Dedifferentiated amniotic fluid mesenchymal stem cell (primary cell): ENCODE measurements at regions not wholly inside any gene's neighbourhood (a gene's known extent, or its start where the extent isn't known, plus 50 kb on each side); places are given as distances from the start of the nearest gene placed in this dataset.
A peak's percentile ranks its signal among the peaks of the same experiment; 100 is the strongest.
"Not testable (repeated sequence)": the region's sequence is repeated elsewhere in the genome, so short reads cannot be mapped to it uniquely, and the experiment has no call there.

Experiments used
- DNase-seq: peaks from one replicate; pipeline ENCODE4 v3.0.0-alpha.2; 2016; ENCODE audit errors: extremely low spot score

GRCh38 chr2:2644751-2645150 is 313.7 kb upstream of the MYT1L start:
- not testable (repeated sequence) for DNase-seq

- DNase-seq, result no peak
Observed at GRCh38 chr2:2644040-2644439, 313.0 kb upstream of the MYT1L start.

DNA sequence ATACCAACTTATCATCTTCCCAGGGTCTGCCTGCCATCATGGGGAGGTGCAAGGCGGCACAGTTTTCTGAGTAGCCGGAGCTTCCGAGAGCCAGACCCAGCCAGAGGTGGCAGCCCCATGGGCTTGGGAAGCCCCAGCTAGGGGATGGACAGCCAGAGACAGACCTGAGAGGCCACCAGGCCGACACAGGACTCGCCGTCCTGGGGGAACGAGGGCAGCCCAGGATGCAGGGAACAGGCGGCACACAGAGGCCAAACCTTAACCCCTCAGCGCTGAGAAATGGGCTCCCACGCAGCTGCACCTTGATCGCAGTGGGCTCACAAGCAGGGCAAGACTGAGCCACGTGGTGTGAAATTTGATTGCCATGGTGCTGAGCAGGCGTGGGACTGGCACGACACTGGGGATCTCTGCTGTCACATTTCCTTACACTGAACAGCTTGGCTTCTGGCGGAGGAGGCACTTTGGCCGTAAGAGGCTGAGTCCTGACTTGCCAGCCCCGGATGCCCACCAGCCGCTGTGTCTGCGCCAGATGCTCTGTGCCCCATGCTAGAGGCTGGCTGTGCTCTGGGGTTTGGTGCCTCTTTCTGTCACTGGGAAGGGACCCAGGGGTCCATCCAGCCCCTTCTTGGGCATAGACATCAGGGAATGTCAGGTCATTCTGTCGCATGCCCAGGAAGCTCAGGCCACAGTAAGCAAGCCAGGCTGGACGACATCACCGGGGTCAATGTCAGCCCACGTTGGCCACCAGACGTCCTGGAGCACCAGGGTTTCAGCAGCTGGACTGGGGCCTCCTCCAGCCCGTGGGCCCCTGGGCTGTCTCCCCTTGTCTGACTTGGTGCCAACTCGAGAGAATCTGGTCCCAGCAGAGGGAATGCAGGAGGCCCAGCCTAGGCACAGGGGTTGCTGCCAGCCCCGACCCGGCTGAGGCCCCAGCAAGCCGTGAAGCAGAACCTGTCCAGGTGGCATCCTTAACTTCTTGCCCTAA is 312.1 kb upstream of the MYT1L start:
- DNase-seq, result no peak

DNA sequence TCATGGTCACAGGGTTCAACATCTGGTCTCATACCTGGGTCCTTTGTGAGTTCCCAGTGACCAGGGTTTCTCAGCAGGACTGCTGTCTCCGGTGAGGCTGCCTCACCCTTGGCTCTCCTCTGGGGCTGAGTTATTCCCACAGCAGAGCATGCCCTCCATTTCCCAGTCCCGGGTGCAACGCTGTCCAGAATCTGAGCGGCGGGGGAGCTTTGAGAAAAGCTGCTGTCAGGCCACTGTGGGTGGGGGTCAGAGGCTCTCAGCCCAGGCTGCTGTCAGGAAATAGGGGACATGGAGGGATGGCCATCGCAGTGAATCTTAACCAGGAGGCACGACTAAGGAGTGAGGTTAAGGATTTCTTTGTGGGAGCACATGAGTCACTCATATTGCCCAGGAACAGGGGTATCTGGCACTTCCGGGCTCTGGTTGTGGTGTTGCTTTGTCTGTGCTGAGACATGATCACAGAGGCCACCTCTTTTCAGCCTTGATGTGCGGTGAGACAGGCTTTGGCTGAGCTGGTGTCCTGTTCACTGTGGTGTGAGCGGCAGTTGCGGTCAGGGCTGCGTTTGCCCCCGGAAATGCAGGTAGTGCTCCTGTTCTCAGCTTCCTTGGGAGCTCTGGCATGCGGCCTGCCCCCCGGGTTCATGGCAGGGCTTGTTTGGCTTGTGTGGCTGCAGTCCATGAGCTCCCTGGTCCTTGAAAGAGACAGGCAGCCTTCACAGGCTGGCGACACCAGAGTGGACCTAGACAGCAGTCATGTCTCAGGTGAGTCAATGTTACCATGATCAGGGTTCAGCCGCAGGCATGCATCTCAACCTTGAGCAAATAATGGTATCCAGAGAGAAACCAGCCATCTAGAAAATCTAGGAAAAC is 310.7 kb upstream of the MYT1L start:
- DNase-seq, result no peak

GRCh38 chr2:2640818-2641217 is 309.7 kb upstream of the MYT1L start:
- DNase-seq, result no peak

DNA sequence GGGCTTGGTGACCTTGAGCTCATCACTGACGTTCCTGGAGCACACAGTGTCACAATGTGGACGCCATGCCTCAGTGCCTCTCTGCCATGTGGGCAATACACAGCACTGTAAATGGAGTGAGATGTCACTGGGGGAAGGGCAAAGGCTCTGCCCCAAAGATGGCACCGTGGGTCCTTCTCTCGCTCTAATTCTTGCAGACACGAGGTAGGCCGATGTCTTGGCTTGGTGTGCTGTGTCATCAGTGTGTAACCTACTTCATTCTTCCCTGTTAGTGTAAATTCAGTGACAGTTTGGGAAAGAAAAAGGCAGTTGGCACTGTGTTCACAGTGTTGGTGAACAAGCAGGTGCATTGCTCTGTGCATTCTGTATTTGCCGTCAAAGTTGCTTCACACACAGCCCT is 309.3 kb upstream of the MYT1L start:
- no peak for DNase-seq

GRCh38 chr2:2639251-2640139 is 308.4 kb upstream of the MYT1L start:
- DNase-seq, result no peak

GRCh38 chr2:2638547-2639220 is 307.6 kb upstream of the MYT1L start:
- DNase-seq, result no peak

DNA sequence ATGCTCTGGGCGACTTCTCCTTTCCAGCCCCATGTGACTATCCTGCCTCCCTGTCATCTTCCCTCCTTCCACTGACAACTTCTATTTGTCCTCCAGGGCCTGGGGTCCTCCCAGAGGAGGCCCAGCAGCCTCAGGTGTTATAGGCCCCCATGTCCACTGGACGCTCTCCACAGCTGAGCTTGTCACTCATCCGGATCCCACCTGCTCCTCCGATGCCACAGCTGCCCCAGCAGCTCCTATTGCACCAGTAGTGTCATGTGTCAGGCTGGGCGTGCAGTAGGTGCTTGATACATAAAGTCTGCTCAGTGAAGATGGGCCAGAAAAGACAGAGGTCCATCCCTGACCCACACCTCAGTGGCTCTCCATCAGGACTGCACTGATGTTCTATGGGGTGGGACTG is 305.7 kb upstream of the MYT1L start:
- no peak for DNase-seq

DNA sequence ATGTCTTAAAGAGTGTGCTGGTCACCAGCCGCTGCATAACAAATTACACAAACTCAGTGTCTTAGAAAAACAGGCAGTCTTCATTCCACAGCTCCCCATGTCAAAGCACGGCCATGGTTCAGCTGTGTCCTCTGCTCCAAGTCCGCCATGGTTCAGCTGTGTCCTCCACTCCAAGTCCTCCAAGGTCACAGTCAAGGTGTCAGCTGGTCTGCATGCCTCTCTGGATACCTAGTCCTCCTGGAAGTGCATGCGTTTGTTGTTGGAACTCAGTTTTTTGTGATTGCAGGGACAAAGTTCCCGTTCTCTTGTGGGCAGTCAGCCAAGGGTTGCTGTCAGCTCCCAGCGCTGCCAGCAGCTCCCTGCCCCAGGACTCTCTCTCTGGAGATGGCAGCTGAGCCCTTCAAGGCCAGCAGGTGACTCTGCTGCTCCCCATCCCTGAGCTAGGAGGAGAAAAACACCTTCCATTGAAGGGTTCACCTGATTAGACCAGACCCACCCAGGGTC is 304.0 kb upstream of the MYT1L start:
- DNase-seq, result no peak

DNA sequence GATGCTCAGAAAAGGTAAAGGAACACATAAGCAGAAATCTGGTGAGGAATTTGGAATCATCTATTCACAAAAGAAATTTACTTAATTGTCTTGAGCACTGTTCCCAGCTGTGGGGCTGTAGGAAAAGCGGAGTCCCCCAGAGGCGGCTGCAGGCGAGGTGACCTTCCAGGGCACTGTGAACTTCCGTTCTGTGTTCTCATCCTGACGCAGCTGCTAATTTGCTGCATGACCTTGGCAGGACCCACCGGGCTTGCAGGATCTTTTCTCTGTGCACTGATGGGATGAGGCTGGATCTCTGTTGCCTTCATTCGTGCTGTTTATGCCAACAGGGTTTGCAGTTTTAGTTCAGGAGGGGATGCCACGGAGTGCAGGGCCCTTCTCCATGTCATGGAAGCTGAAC is 301.9 kb upstream of the MYT1L start:
- DNase-seq, result no peak

DNA sequence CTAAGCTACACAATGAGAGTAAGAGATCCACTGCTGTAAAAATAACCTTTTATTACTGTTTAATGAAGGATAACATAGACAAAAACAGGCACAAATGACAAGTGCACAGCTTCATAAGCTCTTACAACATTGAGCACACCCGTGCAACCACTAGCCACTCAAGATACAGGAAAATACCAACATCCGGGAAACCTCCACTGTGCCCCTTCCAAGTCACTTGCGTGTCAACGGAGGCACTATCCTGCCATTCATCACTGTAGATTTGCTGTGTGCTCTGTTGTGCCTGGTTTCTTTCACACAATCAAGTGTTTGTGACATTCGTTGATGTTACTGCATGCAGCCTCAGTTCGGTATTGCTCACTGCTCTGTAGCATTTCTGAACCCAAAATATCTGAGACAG is 292.9 kb upstream of the MYT1L start:
- no peak for DNase-seq

GRCh38 chr2:2621855-2622254 is 290.8 kb upstream of the MYT1L start:
- no peak for DNase-seq

DNA sequence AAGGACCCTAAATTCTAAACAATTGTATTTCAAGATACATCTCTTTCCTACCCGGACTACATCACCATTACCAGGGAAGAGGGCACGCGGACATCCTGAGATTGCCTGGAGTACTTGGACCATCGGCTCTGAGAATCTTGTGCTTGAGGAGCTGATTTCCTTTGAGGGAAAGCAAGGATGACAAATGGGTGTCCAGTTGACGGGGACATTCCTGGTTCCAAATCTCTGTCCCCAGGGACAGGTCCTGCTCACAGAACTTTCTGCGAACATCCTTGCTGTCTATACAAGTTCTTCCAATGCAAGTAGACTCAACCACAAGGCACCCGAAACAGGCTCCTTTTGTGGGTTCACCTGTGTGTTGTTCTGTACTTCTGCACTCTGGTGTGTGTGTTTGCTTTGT is 289.5 kb upstream of the MYT1L start:
- no peak for DNase-seq

DNA sequence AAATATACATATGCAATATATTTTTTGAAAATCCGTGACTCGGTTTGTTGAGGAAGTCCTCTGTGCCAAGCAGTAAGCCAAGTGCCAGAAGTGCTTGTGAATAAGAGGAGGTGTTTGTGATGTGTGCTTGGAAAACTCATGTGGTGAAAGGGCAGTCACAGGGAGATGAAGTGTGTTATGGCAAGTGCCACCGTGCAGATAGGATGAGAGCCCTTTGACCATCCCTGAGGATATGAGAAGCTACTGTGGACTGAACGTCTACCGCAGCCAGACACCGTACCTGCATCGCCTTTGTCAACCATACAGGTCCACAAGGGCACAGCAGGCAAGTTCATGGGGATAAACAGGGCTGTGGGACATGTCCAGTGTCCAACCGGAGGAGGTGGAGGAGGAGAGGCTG is 288.9 kb upstream of the MYT1L start:
- no peak for DNase-seq

DNA sequence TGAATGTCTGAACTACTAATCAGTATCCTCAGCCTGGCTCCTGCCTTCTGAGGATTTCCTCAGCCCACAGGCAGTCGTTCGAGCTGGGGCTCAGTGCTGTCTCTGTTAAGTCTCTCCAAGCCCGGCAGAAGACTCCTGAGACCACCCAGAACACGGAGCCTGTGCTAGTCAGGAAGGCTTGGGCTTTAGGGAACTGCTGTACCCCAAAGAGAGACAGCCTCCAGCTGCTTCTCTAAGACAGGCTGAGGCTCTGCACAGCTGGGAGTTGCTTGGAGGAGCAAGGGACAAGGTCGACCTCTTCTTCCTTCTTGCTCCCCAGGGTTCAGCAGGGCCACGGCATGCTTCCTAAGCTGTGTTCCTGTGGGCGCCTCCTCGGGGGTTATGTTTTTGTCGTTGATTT is 283.4 kb upstream of the MYT1L start:
- no peak for DNase-seq

DNA sequence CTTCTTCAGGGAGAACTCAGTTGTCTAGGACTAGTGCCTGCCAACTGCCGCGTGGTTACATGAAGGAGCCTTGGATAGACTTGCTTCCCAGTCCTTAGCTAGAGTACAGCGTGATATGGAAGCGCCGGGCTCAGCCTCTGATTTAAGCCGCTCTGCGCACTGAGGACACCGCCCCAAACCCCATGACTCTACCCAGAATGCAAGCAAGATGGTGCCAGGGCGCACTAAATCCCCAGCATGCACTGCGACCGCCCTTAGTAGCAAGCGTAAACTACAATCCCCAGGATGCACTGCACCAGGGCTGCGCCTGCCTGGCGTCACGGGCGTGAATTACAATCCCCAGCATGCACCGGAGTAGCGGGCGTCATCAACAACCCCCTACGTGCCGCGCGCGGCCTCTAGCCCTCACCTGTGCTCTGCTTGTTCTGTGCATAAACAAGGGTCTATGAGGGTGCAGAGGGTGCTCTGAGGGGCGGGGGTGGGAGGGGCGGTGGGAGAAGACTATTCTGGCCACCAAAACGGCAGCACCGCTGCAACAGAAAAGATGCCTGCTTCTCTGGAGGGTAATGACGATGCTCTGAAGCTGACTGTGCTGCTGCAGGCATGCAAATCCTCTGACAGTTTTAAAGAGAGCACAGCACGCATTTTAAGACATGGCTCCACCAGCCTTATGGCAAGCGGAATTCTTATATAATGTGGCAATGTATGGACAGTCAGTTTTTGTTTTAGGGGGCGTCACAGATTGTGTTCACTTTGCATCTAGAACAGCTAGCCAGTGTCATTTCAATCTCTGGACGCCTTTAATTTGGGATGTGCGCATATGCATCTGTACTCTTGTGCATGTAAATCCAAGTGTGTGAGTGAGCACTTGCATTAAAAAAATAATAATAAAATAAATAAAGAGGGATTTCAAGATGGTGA is 282.5 kb upstream of the MYT1L start:
- DNase-seq, result peak; percentile 23

DNA sequence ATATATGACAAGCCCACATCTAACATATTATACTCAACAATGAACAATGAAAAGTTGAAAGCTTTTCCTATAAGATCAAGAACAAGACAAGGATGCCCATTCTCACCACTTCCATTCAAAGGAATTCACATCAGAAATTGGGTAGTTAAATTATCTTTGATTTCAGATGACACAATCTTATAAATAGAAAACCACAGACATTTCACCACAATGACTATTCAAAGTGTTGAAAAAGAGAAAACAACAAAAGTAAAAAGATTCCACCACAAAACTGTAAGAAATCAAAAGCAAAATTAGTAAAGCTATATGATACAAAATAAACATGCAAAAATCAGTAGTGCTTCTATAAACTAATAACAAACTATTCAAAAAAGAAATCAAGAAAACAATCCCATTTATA is 279.7 kb upstream of the MYT1L start:
- no peak for DNase-seq

DNA sequence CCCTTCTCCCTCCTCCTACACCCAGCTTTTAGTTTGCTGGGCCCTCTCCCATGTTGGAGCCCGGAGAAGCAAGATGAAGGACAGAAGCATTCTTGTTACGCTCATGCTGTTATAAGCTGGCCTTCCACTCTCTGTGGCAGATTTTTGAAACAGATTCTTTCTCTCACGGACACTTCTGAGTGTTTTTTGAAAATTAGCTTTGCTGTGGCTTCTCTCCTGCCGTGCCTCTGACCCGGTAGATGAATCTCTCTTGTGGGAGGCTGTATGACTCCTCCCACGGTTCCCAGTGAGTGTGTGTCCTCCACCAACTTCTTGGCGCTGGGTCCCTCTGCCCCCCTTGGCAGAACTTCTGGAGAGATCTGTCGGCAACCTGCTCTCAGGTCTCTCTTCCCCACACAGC is 269.3 kb upstream of the MYT1L start:
- no peak for DNase-seq

GRCh38 chr2:2599441-2599840 is 268.4 kb upstream of the MYT1L start:
- no peak for DNase-seq
